ENCODE measurements at regions not wholly inside any gene's neighbourhood (a gene's known extent, or its start where the extent isn't known, plus 50 kb on each side); places are given as distances from the start of the nearest gene placed in this dataset.

DNA sequence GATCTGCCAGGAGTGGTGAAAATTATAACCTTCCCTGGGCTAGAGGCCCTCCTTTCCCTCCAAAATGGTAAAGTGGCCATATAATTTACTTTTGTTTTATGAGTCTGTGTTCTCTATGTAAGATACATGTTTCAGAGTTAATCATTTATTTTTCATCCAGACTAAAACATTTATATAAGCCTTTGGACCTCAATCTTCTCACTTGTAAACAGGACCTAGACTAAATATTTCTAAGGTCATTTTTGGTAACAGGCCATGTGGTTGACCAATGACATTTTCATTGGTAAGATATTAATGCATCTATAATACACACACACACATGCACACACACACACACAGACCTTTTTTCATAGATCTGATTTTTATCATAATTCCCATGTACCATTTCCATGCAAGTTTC is 79.7 kb upstream of the KCTD1 start:
- TF ChIP-seq, protein P1, sequence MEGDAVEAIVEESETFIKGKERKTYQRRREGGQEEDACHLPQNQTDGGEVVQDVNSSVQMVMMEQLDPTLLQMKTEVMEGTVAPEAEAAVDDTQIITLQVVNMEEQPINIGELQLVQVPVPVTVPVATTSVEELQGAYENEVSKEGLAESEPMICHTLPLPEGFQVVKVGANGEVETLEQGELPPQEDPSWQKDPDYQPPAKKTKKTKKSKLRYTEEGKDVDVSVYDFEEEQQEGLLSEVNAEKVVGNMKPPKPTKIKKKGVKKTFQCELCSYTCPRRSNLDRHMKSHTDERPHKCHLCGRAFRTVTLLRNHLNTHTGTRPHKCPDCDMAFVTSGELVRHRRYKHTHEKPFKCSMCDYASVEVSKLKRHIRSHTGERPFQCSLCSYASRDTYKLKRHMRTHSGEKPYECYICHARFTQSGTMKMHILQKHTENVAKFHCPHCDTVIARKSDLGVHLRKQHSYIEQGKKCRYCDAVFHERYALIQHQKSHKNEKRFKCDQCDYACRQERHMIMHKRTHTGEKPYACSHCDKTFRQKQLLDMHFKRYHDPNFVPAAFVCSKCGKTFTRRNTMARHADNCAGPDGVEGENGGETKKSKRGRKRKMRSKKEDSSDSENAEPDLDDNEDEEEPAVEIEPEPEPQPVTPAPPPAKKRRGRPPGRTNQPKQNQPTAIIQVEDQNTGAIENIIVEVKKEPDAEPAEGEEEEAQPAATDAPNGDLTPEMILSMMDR (IDR thresholded peaks at IDR 0.05), result no peak
- TF ChIP-seq POLR2AphosphoS5 (IDR thresholded peaks at IDR 0.05) (no peak), POLR2A (IDR thresholded peaks at IDR 0.05) (no peak)
